H9 (cell line): ENCODE measurements at regions not wholly inside any gene's neighbourhood (a gene's known extent, or its start where the extent isn't known, plus 50 kb on each side); places are given as distances from the start of the nearest gene placed in this dataset.

ENCODE experiments used
- DNase-seq: peaks from one replicate; pipeline ENCODE4 v3.0.0-alpha.2; 2017
- H2AFZ ChIP-seq: one replicate; pipeline ENCODE4 v1.6.1; 2013; ENCODE audit warnings: mild to moderate bottlenecking, low read length, control low read depth, moderate library complexity
- H2AK5ac ChIP-seq: 2 replicates; pipeline ENCODE4 v1.6.1; 2013; ENCODE audit warnings: low read length, control low read depth, mixed read lengths; ENCODE audit not compliant: insufficient read length
- H2BK120ac ChIP-seq: one replicate; pipeline ENCODE4 v1.6.1; 2013; ENCODE audit warnings: low read depth, mild to moderate bottlenecking, low read length, control low read depth, inconsistent platforms; ENCODE audit not compliant: poor library complexity, severe bottlenecking
- H2BK12ac ChIP-seq: 2 replicates; pipeline ENCODE4 v1.6.1; 2013; ENCODE audit warnings: low read length, control low read depth, mixed read lengths, low read depth; ENCODE audit not compliant: insufficient read length
- H2BK15ac ChIP-seq: 2 replicates; pipeline ENCODE4 v1.6.1; 2013; ENCODE audit warnings: low read depth, low read length, control low read depth
- H2BK20ac ChIP-seq: one replicate; pipeline ENCODE4 v1.6.1; 2013; ENCODE audit warnings: low read depth, mild to moderate bottlenecking, low read length, control low read depth, inconsistent platforms; ENCODE audit not compliant: poor library complexity, severe bottlenecking
- H2BK5ac ChIP-seq: 2 replicates; pipeline ENCODE4 v1.6.1; 2013; ENCODE audit warnings: low read length, control low read depth, mixed read lengths; ENCODE audit not compliant: insufficient read length
- H3K14ac ChIP-seq: 2 replicates; pipeline ENCODE4 v1.6.1; 2013; ENCODE audit warnings: low read length, control low read depth; ENCODE audit not compliant: insufficient read depth
- H3K18ac ChIP-seq: 2 replicates; pipeline ENCODE4 v1.6.1; 2013; ENCODE audit warnings: low read depth, mild to moderate bottlenecking, mixed read lengths, low read length, control low read depth; ENCODE audit not compliant: insufficient read length
- H3K23ac ChIP-seq: 2 replicates; pipeline ENCODE4 v1.6.1; 2013; ENCODE audit warnings: low read length, control low read depth, mixed read lengths, low read depth; ENCODE audit not compliant: insufficient read length
- H3K23me2 ChIP-seq: 2 replicates; pipeline ENCODE4 v1.6.1; 2013; ENCODE audit warnings: low read depth, mild to moderate bottlenecking, mixed read lengths, low read length, control low read depth; ENCODE audit not compliant: insufficient read length, poor library complexity, severe bottlenecking
- H3K27ac ChIP-seq: 2 replicates; pipeline ENCODE4 v1.5.1; 2013; ENCODE audit warnings: low read length, control low read depth, mixed read lengths, low read depth; ENCODE audit not compliant: insufficient read length
- H3K27me3 ChIP-seq: 2 replicates; pipeline ENCODE4 v1.6.1; 2013; ENCODE audit warnings: low read length, control low read depth, inconsistent platforms; ENCODE audit not compliant: insufficient read depth
- H3K4ac ChIP-seq: 2 replicates; pipeline ENCODE4 v1.6.1; 2013; ENCODE audit warnings: low read depth, mild to moderate bottlenecking, control low read depth, inconsistent platforms, low read length, moderate library complexity
- H3K4me1 ChIP-seq: 2 replicates; pipeline ENCODE4 v1.6.1; 2013; ENCODE audit warnings: low read length, control low read depth, inconsistent platforms; ENCODE audit not compliant: insufficient read depth
- H3K4me2 ChIP-seq: 2 replicates; pipeline ENCODE4 v1.6.1; 2013; ENCODE audit warnings: low read length, control low read depth, mixed read lengths; ENCODE audit not compliant: insufficient read length, insufficient read depth
- H3K56ac ChIP-seq: 2 replicates; pipeline ENCODE4 v1.6.1; 2013; ENCODE audit warnings: low read depth, mild to moderate bottlenecking, mixed read lengths, low read length, control low read depth; ENCODE audit not compliant: insufficient read length
- H3K79me1 ChIP-seq: 2 replicates; pipeline ENCODE4 v1.6.1; 2013; ENCODE audit warnings: low read depth, mild to moderate bottlenecking, moderate library complexity, low read length, control low read depth, inconsistent platforms; ENCODE audit not compliant: insufficient read depth, poor library complexity, severe bottlenecking
- H3K79me2 ChIP-seq: 2 replicates; pipeline ENCODE4 v1.6.1; 2013; ENCODE audit warnings: low read length, control low read depth, inconsistent platforms; ENCODE audit not compliant: insufficient read depth
- H3K9ac ChIP-seq: 2 replicates; pipeline ENCODE4 v1.6.1; 2013; ENCODE audit warnings: low read length, control low read depth, mixed read lengths; ENCODE audit not compliant: insufficient read length; ENCODE audit errors: extremely low read depth
- H3K9me3 ChIP-seq: one replicate; pipeline ENCODE4 v1.6.1; 2013; ENCODE audit warnings: low read depth, low read length, inconsistent platforms; ENCODE audit not compliant: control insufficient read depth
- H3T11ph ChIP-seq: one replicate; pipeline ENCODE4 v1.6.1; 2013; ENCODE audit warnings: mild to moderate bottlenecking, low read length, control low read depth, inconsistent platforms
- H4K20me1 ChIP-seq: one replicate; pipeline ENCODE4 v1.6.1; 2013; ENCODE audit not compliant: control insufficient read depth, insufficient read length, insufficient read depth
- H4K5ac ChIP-seq: 2 replicates; pipeline ENCODE4 v1.6.1; 2013; ENCODE audit warnings: low read depth, mild to moderate bottlenecking, mixed read lengths, low read length, control low read depth; ENCODE audit not compliant: insufficient read length
- H4K8ac ChIP-seq: replicated peaks from 2 replicates; pipeline ENCODE4 v1.6.1; 2013; ENCODE audit warnings: low read length, control low read depth, mixed read lengths, low read depth; ENCODE audit not compliant: insufficient read length
- H4K91ac ChIP-seq: 2 replicates; pipeline ENCODE4 v1.6.1; 2013; ENCODE audit warnings: low read depth, mild to moderate bottlenecking, moderate library complexity, mixed read lengths, low read length, control low read depth; ENCODE audit not compliant: insufficient read length
- H3K27ac Mint-ChIP-seq, 3 experiments: 2 replicates in 2 of 3; 3 replicates in 1 of 3; pipeline ENCODE4 v1.8.0; 2020 to 2021; ENCODE audit warnings: mixed read lengths in 3 of 3, mild to moderate bottlenecking in 1 of 3, moderate library complexity in 1 of 3
- H3K27me3 Mint-ChIP-seq: 2 replicates; pipeline ENCODE4 v1.8.0; 2021; ENCODE audit warnings: low read depth, mild to moderate bottlenecking, moderate library complexity, mixed read lengths
- H3K36me3 Mint-ChIP-seq, 3 experiments: 2 replicates in 2 of 3; 3 replicates in 1 of 3; pipeline ENCODE4 v1.8.0; 2020 to 2021; ENCODE audit warnings: low read depth in 3 of 3, mixed read lengths in 3 of 3; ENCODE audit not compliant: insufficient read depth in 1 of 3
- H3K4me1 Mint-ChIP-seq, 2 experiments: 2 replicates each; pipeline ENCODE4 v1.8.0; 2020; ENCODE audit warnings: mixed read lengths in 2 of 2
- H3K4me3 Mint-ChIP-seq, 2 experiments: 2 replicates in 1 of 2; 3 replicates in 1 of 2; pipeline ENCODE4 v1.8.0; 2020 to 2021; ENCODE audit warnings: mild to moderate bottlenecking in 2 of 2, mixed read lengths in 2 of 2, moderate library complexity in 1 of 2
- H3K9me3 Mint-ChIP-seq, 2 experiments: 2 replicates in 1 of 2; 3 replicates in 1 of 2; pipeline ENCODE4 v1.8.0; 2020; ENCODE audit warnings: mild to moderate bottlenecking in 2 of 2, mixed read lengths in 2 of 2, moderate library complexity in 1 of 2
- CTCF ChIP-seq: fragments of 200-600 bp; sonication (generic); conservative IDR thresholded peaks from 3 replicates; pipeline ENCODE4 v1.8.0; 2021; ENCODE audit warnings: antibody characterized with exemption, mild to moderate bottlenecking
- WGBS: extraction: QIAGEN DNeasy Blood & Tissue Kit; methylation state at CpG from one replicate; pipeline ENCODE4 v1.1.7; 2013; ENCODE audit warnings: missing lambda C conversion rate, low lambda C conversion rate, mixed read lengths; ENCODE audit not compliant: insufficient read length; ENCODE audit errors: extremely low coverage; 5-methylcytosine and 5-hydroxymethylcytosine counted together

GRCh38 chr2:217127744-217128143 is 267.9 kb upstream of the TNP1 start:
- H3K4ac ChIP-seq, result no peak overlapping the region
- no peaks in the 10 kb centered on the region for H3K36me3 Mint-ChIP-seq
- H3K23me2 ChIP-seq, result no peaks in the 10 kb centered on the region

More at GRCh38 chr2:217127744-217128143, 267.9 kb upstream of the TNP1 start:
- no peak for DNase-seq
- no peak overlapping the region for H2BK15ac ChIP-seq
- no peak overlapping the region for H4K5ac ChIP-seq
- H3K27me3 ChIP-seq, result no peaks in the 10 kb centered on the region
- Mint-ChIP-seq H3K27ac (no peak overlapping the region), H3K4me1 (no peaks in the 10 kb centered on the region), H3K27me3 (peaks cover 15% of the 10 kb centered on the region), H3K4me3 (no peak overlapping the region), H3K9me3 (no peaks in the 10 kb centered on the region)
- H3K79me2 ChIP-seq, result no peaks in the 10 kb centered on the region
- no peak overlapping the region for H4K8ac ChIP-seq
- H2BK12ac ChIP-seq, result no peak overlapping the region
- H3K14ac ChIP-seq, result no peak overlapping the region
- no CpG with 5 or more reads among the region's 2 CpGs for WGBS
- no peak overlapping the region for H2AK5ac ChIP-seq
- no peak overlapping the region for H3K56ac ChIP-seq
- H3K9me3 ChIP-seq, result no peaks in the 10 kb centered on the region
- no peak overlapping the region for H3T11ph ChIP-seq
- H2BK120ac ChIP-seq, result no peak overlapping the region
- no peaks in the 10 kb centered on the region for H4K20me1 ChIP-seq
- no peak overlapping the region for H2BK5ac ChIP-seq
- no peak overlapping the region for H3K27ac ChIP-seq
- H3K18ac ChIP-seq, result no peak overlapping the region
- H3K9ac ChIP-seq, result no peak overlapping the region
- no peak overlapping the region for H3K23ac ChIP-seq
- no peaks in the 10 kb centered on the region for H3K79me1 ChIP-seq
- no peaks in the 10 kb centered on the region for H3K4me1 ChIP-seq
- no peak for TF ChIP-seq CTCF
- no peak overlapping the region for H3K4me2 ChIP-seq
- no peak overlapping the region for H4K91ac ChIP-seq
- no peak overlapping the region for H2AFZ ChIP-seq
- H2BK20ac ChIP-seq, result no peak overlapping the region
